ENCODE measurements at regions not wholly inside any gene's neighbourhood (a gene's known extent, or its start where the extent isn't known, plus 50 kb on each side); places are given as distances from the start of the nearest gene placed in this dataset.

GRCh38 chr10:130764651-130765050 is 546.9 kb downstream of the TCERG1L start:
- ChIA-PET CTCF (no interaction called here), POLR2A (no interaction called here)
- in situ Hi-C loops (cut with HindIII; ENCODE audit: low pct_unique_long_range_greater_than_20kb, low sequenced_read_pairs) = no loop called here
- DNase-seq (ENCODE audit: low read depth, low spot score) = no peak
- intact Hi-C loops (cut with micrococcal nuclease; ENCODE audit: unreplicated experiment) = no loop called here
- no peaks in the 10 kb centered on the region; the same call in 1 of the 2 replicates for H3K27me3 ChIP-seq (ENCODE audit: control insufficient read depth, insufficient read depth, low read length)
- no TSS peak for BruUV-seq (replicated peaks)
- ATAC-seq = no peak
- no peak for TF ChIP-seq TCF7L2 (IDR thresholded peaks at IDR 0.05; ENCODE audit: low read depth, low read length)
- no peak for TF ChIP-seq REST (IDR thresholded peaks at IDR 0.05; ENCODE audit: insufficient read depth in 1 of 2, low read depth in 2 of 2, low read length in 1 of 2)
- no peak for TF ChIP-seq POLR2AphosphoS5 (IDR thresholded peaks at IDR 0.05; ENCODE audit: low read depth, low read length)
- TF ChIP-seq CTCF (IDR thresholded peaks at IDR 0.05) = no peak
- TF ChIP-seq SIN3A (IDR thresholded peaks at IDR 0.05; ENCODE audit: borderline replicate concordance, insufficient read depth, low read depth, low read length) = no peak
- H3K4me1 ChIP-seq (ENCODE audit: control insufficient read depth, insufficient read depth, low read length) = no peaks in the 10 kb centered on the region
- no peaks in the 10 kb centered on the region for H3K36me3 ChIP-seq (ENCODE audit: control insufficient read depth, insufficient read depth, low read length)
- no peak overlapping the region for H3K4me3 ChIP-seq (ENCODE audit: low read depth in 2 of 2, low read length in 2 of 2)
- no peaks in the 10 kb centered on the region for H3K9me3 ChIP-seq (ENCODE audit: control insufficient read depth, insufficient read depth, low read depth, low read length)
- H3K27ac ChIP-seq (ENCODE audit: low read length) = no peak overlapping the region

GRCh38 chr10:130766071-130766470 is 545.5 kb downstream of the TCERG1L start:
- CTCF ChIA-PET = no interaction called here
- H3K4me3 ChIP-seq (ENCODE audit: low read depth in 2 of 2, low read length in 2 of 2) = no peak overlapping the region
- intact Hi-C loops (cut with micrococcal nuclease; ENCODE audit: unreplicated experiment) (no loop called here), in situ Hi-C loops (cut with HindIII; ENCODE audit: low pct_unique_long_range_greater_than_20kb, low sequenced_read_pairs) (no loop called here)
- no TSS peak for BruUV-seq (replicated peaks)
- no peak for TF ChIP-seq POLR2AphosphoS5 (IDR thresholded peaks at IDR 0.05; ENCODE audit: low read depth, low read length)
- no peak for TF ChIP-seq SIN3A (IDR thresholded peaks at IDR 0.05; ENCODE audit: borderline replicate concordance, insufficient read depth, low read depth, low read length)
- TF ChIP-seq CTCF (IDR thresholded peaks at IDR 0.05) = no peak
- no peak for TF ChIP-seq REST (IDR thresholded peaks at IDR 0.05; ENCODE audit: insufficient read depth in 1 of 2, low read depth in 2 of 2, low read length in 1 of 2)
- no peak for TF ChIP-seq TCF7L2 (IDR thresholded peaks at IDR 0.05; ENCODE audit: low read depth, low read length)
- H3K36me3 ChIP-seq (ENCODE audit: control insufficient read depth, insufficient read depth, low read length) = no peaks in the 10 kb centered on the region
- no peak for ATAC-seq
- H3K27me3 ChIP-seq (ENCODE audit: control insufficient read depth, insufficient read depth, low read length) = peaks cover 2% of the 10 kb centered on the region; the same call in 1 of the 2 replicates
- POLR2A ChIA-PET = no interaction called here
- H3K9me3 ChIP-seq (ENCODE audit: control insufficient read depth, insufficient read depth, low read depth, low read length) = no peaks in the 10 kb centered on the region
- no peaks in the 10 kb centered on the region for H3K4me1 ChIP-seq (ENCODE audit: control insufficient read depth, insufficient read depth, low read length)
- H3K27ac ChIP-seq (ENCODE audit: low read length) = no peak overlapping the region
- DNase-seq (ENCODE audit: low read depth, low spot score) = no peak
